GM13976 (cell line): ENCODE measurements at regions not wholly inside any gene's neighbourhood (a gene's known extent, or its start where the extent isn't known, plus 50 kb on each side); places are given as distances from the start of the nearest gene placed in this dataset.
A peak's percentile ranks its signal among the peaks of the same experiment; 100 is the strongest.

ENCODE experiments used
- DNase-seq: peaks from one replicate; pipeline ENCODE4 v3.0.0; 2012; ENCODE audit warnings: low spot score
- CTCF ChIP-seq: IDR thresholded peaks from 2 replicates; pipeline ENCODE4 v1.5.1; 2012; ENCODE audit warnings: borderline replicate concordance, mild to moderate bottlenecking; ENCODE audit not compliant: insufficient read depth; ENCODE audit errors: extremely low read depth, missing control alignments, control extremely low read depth
- in situ Hi-C: fragments of 300-500 bp; cut with MboI; formaldehyde crosslinking; loops from one replicate; pipeline ENCODE4 v1.12.0; 2022; ENCODE audit warnings: low sequenced_read_pairs, mixed read lengths, inconsistent platforms; ENCODE audit not compliant: unreplicated experiment

- DNase-seq, result peak; percentile 12
- TF ChIP-seq CTCF, result peak; percentile 75
- in situ Hi-C loops, result no loop called here
These were observed 518.6 kb downstream of the BMP2 start for GRCh38 chr20:7285918-7286556.

- TF ChIP-seq CTCF, result no peak
- DNase-seq, result no peak
- in situ Hi-C loops, result no loop called here
These were observed 523.9 kb downstream of the BMP2 start for GRCh38 chr20:7291323-7291943.

GRCh38 chr20:7291946-7292345 lies 524.5 kb downstream of the BMP2 start:
- no peak for TF ChIP-seq CTCF
- no peak for DNase-seq
- in situ Hi-C loops, result no loop called here

GRCh38 chr20:7294816-7295360 lies 527.4 kb downstream of the BMP2 start:
- TF ChIP-seq CTCF, result no peak
- in situ Hi-C loops, result no loop called here
- DNase-seq, result no peak

- TF ChIP-seq CTCF, result no peak
- DNase-seq, result no peak
- in situ Hi-C loops, result no loop called here
These were observed 534.3 kb downstream of the BMP2 start for GRCh38 chr20:7301807-7302206.

GRCh38 chr20:7302250-7302649 lies 534.8 kb downstream of the BMP2 start:
- in situ Hi-C loops, result no loop called here
- no peak for TF ChIP-seq CTCF
- DNase-seq, result no peak
